GM12878 (cell line): ENCODE measurements at regions not wholly inside any gene's neighbourhood (a gene's known extent, or its start where the extent isn't known, plus 50 kb on each side); places are given as distances from the start of the nearest gene placed in this dataset.

Experiments used
- ATAC-seq: fragments of 200-7000 bp; cut with Tn5 transposase; 3 replicates; pipeline ENCODE4 v1.9.1; 2020; ENCODE audit warnings: mild to moderate bottlenecking, moderate library complexity
- BruUV-seq: library from RNA; stranded (reverse); fragments of 400-500 nt; replicated peaks from 2 replicates; lab custom pipeline; 2021; lab: Mats Ljungman, UMichigan
- CTCF ChIA-PET: fragments of 300-600 bp; sonication (Branson Sonifier 250); formaldehyde crosslinking; extraction: SDS; loops from one replicate; lab custom pipeline; 2021; ENCODE audit warnings: inconsistent platforms; lab: Yijun Ruan, JAX
- POLR2A ChIA-PET: fragments of 350-600 bp; formaldehyde crosslinking; extraction: SDS; loops from one replicate; lab custom pipeline; 2021; ENCODE audit warnings: inconsistent platforms; lab: Charles Lee
- RAD21 ChIA-PET: fragments of 300-600 bp; sonication (Branson Sonifier 250); formaldehyde crosslinking; loops from one replicate; lab custom pipeline; 2023; ENCODE audit warnings: antibody characterized with exemption; ENCODE audit not compliant: unreplicated experiment; lab: Charles Lee
- SMC1A ChIA-PET: fragments of 300-600 bp; sonication (Branson Sonifier 250); formaldehyde crosslinking; loops from one replicate; lab custom pipeline; 2023; ENCODE audit not compliant: unreplicated experiment, uncharacterized antibody; lab: Charles Lee
- DNase-seq: peaks from one replicate; pipeline ENCODE4 v3.0.0-alpha.2; 2011; ENCODE audit warnings: low read depth, low spot score
- FAIRE-seq: peaks from 3 replicates; lab custom pipeline; 2011; peaks lifted over from hg19 to GRCh38; lab: Jason Lieb, UNC
- H2AFZ ChIP-seq: 2 replicates; pipeline ENCODE4 v1.6.0; 2011; ENCODE audit warnings: low read depth, low read length, control low read depth; ENCODE audit not compliant: control insufficient read depth
- H3K27ac ChIP-seq: 2 replicates; pipeline ENCODE4 v1.5.1; 2011; ENCODE audit warnings: control low read depth; ENCODE audit not compliant: control insufficient read depth, insufficient read depth
- H3K27me3 ChIP-seq, 2 experiments: replicated peaks in 1 of 2; 2 replicates each; pipeline versions ENCODE4 v1.6.0 to v1.6.1; 2011; ENCODE audit warnings: low read length in 1 of 2; ENCODE audit not compliant: control insufficient read depth in 2 of 2, insufficient read depth in 2 of 2
- H3K36me3 ChIP-seq, 2 experiments: 2 replicates each; pipeline ENCODE4 v1.5.1; 2011; ENCODE audit warnings: low read length in 1 of 2; ENCODE audit not compliant: control insufficient read depth in 2 of 2, insufficient read depth in 2 of 2
- H3K4me1 ChIP-seq: 2 replicates; pipeline ENCODE4 v1.6.1; 2011; ENCODE audit warnings: mild to moderate bottlenecking, low read length, moderate library complexity, mixed read lengths; ENCODE audit not compliant: control insufficient read depth, insufficient read depth
- H3K4me2 ChIP-seq: 2 replicates; pipeline ENCODE4 v1.6.0; 2011; ENCODE audit warnings: control low read depth; ENCODE audit not compliant: control insufficient read depth, insufficient read depth
- H3K4me3 ChIP-seq: fragments of 200-600 bp; sonication (generic); 2 replicates; pipeline ENCODE4 v1.5.1; 2016
- H3K79me2 ChIP-seq: 2 replicates; pipeline ENCODE4 v1.6.0; 2011; ENCODE audit warnings: low read length; ENCODE audit not compliant: control insufficient read depth, insufficient read depth
- H3K9ac ChIP-seq: 2 replicates; pipeline ENCODE4 v1.8.0; 2011; ENCODE audit warnings: low read length, control low read depth, mixed read lengths; ENCODE audit not compliant: control insufficient read depth, insufficient read depth
- H3K9me3 ChIP-seq: replicated peaks from 3 replicates; pipeline ENCODE4 v1.5.1; 2011; ENCODE audit warnings: mild to moderate bottlenecking, low read length; ENCODE audit not compliant: control insufficient read depth, insufficient read depth
- H4K20me1 ChIP-seq: 2 replicates; pipeline ENCODE4 v1.6.0; 2011; ENCODE audit not compliant: control insufficient read depth, insufficient read depth
- ATF7 ChIP-seq: fragments of 450-650 bp; IDR thresholded peaks from 2 replicates; pipeline ENCODE4 v1.6.1; 2016; ENCODE audit warnings: low read depth, mild to moderate bottlenecking
- BCL11A ChIP-seq: IDR thresholded peaks from 2 replicates; pipeline ENCODE4 v1.6.1; 2011; ENCODE audit warnings: low read depth, low read length
- BCLAF1 ChIP-seq: fragments of 450-650 bp; IDR thresholded peaks from 2 replicates; pipeline ENCODE4 v1.6.1; 2017; ENCODE audit warnings: antibody characterized with exemption, mild to moderate bottlenecking, moderate library complexity
- ELK1 ChIP-seq: IDR thresholded peaks from 2 replicates; pipeline ENCODE4 v1.6.1; 2012; ENCODE audit warnings: low read depth, low read length, improper control_type of control experiment
- GABPA ChIP-seq: IDR thresholded peaks from 2 replicates; pipeline ENCODE4 v1.6.1; 2014; ENCODE audit warnings: antibody characterized with exemption, low read depth, mild to moderate bottlenecking, inconsistent platforms
- IKZF1 ChIP-seq: fragments of 450-650 bp; conservative IDR thresholded peaks from 2 replicates; pipeline ENCODE4 v1.6.1; 2017; ENCODE audit warnings: antibody characterized with exemption, mild to moderate bottlenecking
- IRF3 ChIP-seq: fragments of 450-650 bp; IDR thresholded peaks from 2 replicates; pipeline ENCODE4 v1.6.1; 2014; ENCODE audit warnings: mild to moderate bottlenecking
- IRF4 ChIP-seq: IDR thresholded peaks from 2 replicates; pipeline ENCODE4 v1.6.1; 2011; ENCODE audit warnings: low read depth, low read length
- MEF2B ChIP-seq: fragments of 450-650 bp; IDR thresholded peaks from 2 replicates; pipeline ENCODE4 v1.6.1; 2018; ENCODE audit warnings: mild to moderate bottlenecking, moderate library complexity; ENCODE audit not compliant: partially characterized antibody, poor library complexity, severe bottlenecking
- MLLT1 ChIP-seq: fragments of 450-650 bp; IDR thresholded peaks from 2 replicates; pipeline ENCODE4 v1.6.1; 2016; ENCODE audit warnings: mild to moderate bottlenecking
- PAX8 ChIP-seq: fragments of 450-650 bp; IDR thresholded peaks from 2 replicates; pipeline ENCODE4 v1.6.1; 2017; ENCODE audit warnings: mild to moderate bottlenecking, moderate library complexity
- RFX5 ChIP-seq: IDR thresholded peaks from 2 replicates; pipeline ENCODE4 v1.6.1; 2011; ENCODE audit warnings: low read depth, low read length, improper control_type of control experiment
- SMAD1 ChIP-seq: fragments of 450-650 bp; IDR thresholded peaks from 2 replicates; pipeline ENCODE4 v1.6.1; 2018; ENCODE audit warnings: mild to moderate bottlenecking, low read depth; ENCODE audit not compliant: partially characterized antibody
- SREBF1 ChIP-seq: IDR thresholded peaks from 2 replicates; pipeline ENCODE4 v1.6.1; 2012; ENCODE audit warnings: mild to moderate bottlenecking, low read length
- STAT1 ChIP-seq: fragments of 450-650 bp; conservative IDR thresholded peaks from 2 replicates; pipeline ENCODE4 v1.6.1; 2014; ENCODE audit warnings: antibody characterized with exemption, mild to moderate bottlenecking
- YBX1 ChIP-seq: fragments of 450-650 bp; IDR thresholded peaks from 2 replicates; pipeline ENCODE4 v1.6.1; 2016; ENCODE audit warnings: antibody characterized with exemption
- ZBTB33 ChIP-seq: fragments of 450-650 bp; IDR thresholded peaks from 2 replicates; pipeline ENCODE4 v1.6.1; 2017; ENCODE audit warnings: mild to moderate bottlenecking
- ZNF274 ChIP-seq: IDR thresholded peaks from one replicate; pipeline ENCODE4 v1.8.0; 2011; ENCODE audit not compliant: insufficient read length, insufficient read depth
- in situ Hi-C: fragments of 300-500 bp; cut with MboI; formaldehyde crosslinking; loops from 9 replicates; pipeline ENCODE4 v1.14.3; 2018; ENCODE audit warnings: mixed read lengths
- intact Hi-C: fragments of 100-400 bp; cut with micrococcal nuclease; formaldehyde crosslinking; loops from one replicate; pipeline ENCODE4 v1.14.2; 2022; ENCODE audit not compliant: unreplicated experiment

GRCh38 chr4:99724067-99724466 is 66.4 kb upstream of the C4orf54 start:
- in situ Hi-C loops (no loop called here), intact Hi-C loops (loop anchor here (10.0 kb wide), 1 partner anchor 161 kb away; no protein-coding TSS in a partner anchor)
- Histone ChIP-seq H3K27me3 (no peaks in the 10 kb centered on the region), H3K4me1 (no peaks in the 10 kb centered on the region), H3K79me2 (no peaks in the 10 kb centered on the region), H3K4me2 (no peak overlapping the region), H3K9me3 (no peaks in the 10 kb centered on the region), H3K27ac (no peak overlapping the region), H2AFZ (no peak overlapping the region), H4K20me1 (no peaks in the 10 kb centered on the region), H3K4me3 (no peak overlapping the region), H3K9ac (no peak overlapping the region), H3K36me3 (no peaks in the 10 kb centered on the region)
- ATAC-seq (no peak), DNase-seq (no peak), FAIRE-seq (no peak)
- ChIA-PET RAD21 (no interaction called here), SMC1A (interaction anchor here (1.2 to 1.4 kb wide), 2 partner anchors 13 to 85 kb away, joined by 3 to 6 read pairs; no protein-coding TSS in a partner anchor), POLR2A (no interaction called here), CTCF (interaction anchor here (0.9 to 1.4 kb wide), 5 partner anchors 12 to 84 kb away, joined by 3 to 7 read pairs (median 4); no protein-coding TSS in a partner anchor)
- no TSS peak for BruUV-seq
- TF ChIP-seq MEF2B (no peak), MLLT1 (no peak), IKZF1 (no peak), ZBTB33 (no peak), SREBF1 (no peak), SMAD1 (no peak), IRF3 (no peak), BCLAF1 (no peak), GABPA (no peak), ELK1 (no peak), ZNF274 (no peak), RFX5 (no peak), ATF7 (no peak), STAT1 (no peak), YBX1 (no peak), BCL11A (no peak), PAX8 (no peak), IRF4 (no peak)
